Adrenal gland (tissue), 5 donors: ENCODE measurements at regions not wholly inside any gene's neighbourhood (a gene's known extent, or its start where the extent isn't known, plus 50 kb on each side); places are given as distances from the start of the nearest gene placed in this dataset.

Experiments
- CTCF ChIP-seq, 6 experiments: fragments of 450-650 bp in 4 of 6; fragments of 200-600 bp in 2 of 6; sonication (generic) in 1 of 6; IDR thresholded peaks; 1 replicate in 5 of 6; 2 replicates in 1 of 6; pipeline versions ENCODE4 v1.5.1 to v1.8.0; 2016 to 2021; ENCODE audit warnings: antibody characterized with exemption in 6 of 6, mild to moderate bottlenecking in 2 of 6, moderate library complexity in 1 of 6
- POLR2A ChIP-seq, 2 donors: fragments of 450-650 bp; IDR thresholded peaks; one replicate each; pipeline ENCODE4 v1.6.1; 2017; ENCODE audit warnings: antibody characterized with exemption in 2 of 2, mild to moderate bottlenecking in 2 of 2, moderate library complexity in 1 of 2
- donor health status: DM: no; HTN: no; CAD: no.

GRCh38 chrX:39367416-39367815 is 566.2 kb downstream of the MID1IP1 start:
- no peak for TF ChIP-seq CTCF (IDR thresholded peaks at IDR 0.05)
- no peak for TF ChIP-seq POLR2A (IDR thresholded peaks at IDR 0.05)
